AG04449 (cell line): ENCODE measurements at regions not wholly inside any gene's neighbourhood (a gene's known extent, or its start where the extent isn't known, plus 50 kb on each side); places are given as distances from the start of the nearest gene placed in this dataset.

Experiments used
- CTCF ChIA-PET: fragments of 350-600 bp; formaldehyde crosslinking; extraction: SDS; loops from one replicate; lab custom pipeline; 2021; ENCODE audit warnings: antibody characterized with exemption; lab: Yijun Ruan, JAX
- POLR2A ChIA-PET: fragments of 400-600, 350-600 bp; formaldehyde crosslinking; extraction: SDS; loops from one replicate; lab custom pipeline; 2020; ENCODE audit warnings: antibody characterized with exemption, inconsistent platforms; lab: Yijun Ruan, JAX
- DNase-seq: peaks from one replicate; pipeline ENCODE4 v3.0.0-alpha.2; 2010; ENCODE audit warnings: low read depth, low spot score
- H3K4me3 ChIP-seq: 2 replicates; pipeline ENCODE4 v1.5.1; 2011; ENCODE audit warnings: low read depth, mild to moderate bottlenecking, control low read depth, low read length
- TF ChIP-seq, protein P1 (sequence below): IDR thresholded peaks from one replicate; pipeline ENCODE4 v1.5.1; 2011; ENCODE audit warnings: mild to moderate bottlenecking, moderate library complexity, low read length, control low read depth, inconsistent platforms; ENCODE audit not compliant: insufficient read depth; ENCODE audit errors: missing control alignments

DNA sequence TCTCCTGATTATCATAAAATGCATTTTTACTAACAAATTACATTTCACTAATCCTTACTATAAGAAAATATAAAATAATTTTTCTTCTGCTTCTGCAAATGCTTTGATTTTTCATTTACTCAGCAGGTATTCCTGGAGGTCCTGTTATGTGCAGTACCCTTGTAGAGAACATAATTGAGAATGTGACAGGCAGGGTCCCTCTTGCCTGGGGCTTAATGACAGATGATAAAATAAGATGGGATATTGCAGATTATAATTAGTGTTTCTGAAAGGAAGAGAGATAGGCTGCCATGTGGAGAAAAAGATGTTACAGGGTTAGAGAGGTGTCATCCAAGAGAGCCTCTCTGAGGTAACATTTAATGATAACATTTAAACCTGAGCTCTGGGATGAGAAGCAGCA, 128.9 kb downstream of the MAD2L1 start:
- POLR2A ChIA-PET = no interaction called here
- no peak for DNase-seq
- H3K4me3 ChIP-seq = no peak overlapping the region
- CTCF ChIA-PET = interaction anchor here (1.3 kb wide), 1 partner anchor 309 kb away, joined by 4 read pairs; the partner anchor contains the start of gene PDE5A
- TF ChIP-seq, protein P1, sequence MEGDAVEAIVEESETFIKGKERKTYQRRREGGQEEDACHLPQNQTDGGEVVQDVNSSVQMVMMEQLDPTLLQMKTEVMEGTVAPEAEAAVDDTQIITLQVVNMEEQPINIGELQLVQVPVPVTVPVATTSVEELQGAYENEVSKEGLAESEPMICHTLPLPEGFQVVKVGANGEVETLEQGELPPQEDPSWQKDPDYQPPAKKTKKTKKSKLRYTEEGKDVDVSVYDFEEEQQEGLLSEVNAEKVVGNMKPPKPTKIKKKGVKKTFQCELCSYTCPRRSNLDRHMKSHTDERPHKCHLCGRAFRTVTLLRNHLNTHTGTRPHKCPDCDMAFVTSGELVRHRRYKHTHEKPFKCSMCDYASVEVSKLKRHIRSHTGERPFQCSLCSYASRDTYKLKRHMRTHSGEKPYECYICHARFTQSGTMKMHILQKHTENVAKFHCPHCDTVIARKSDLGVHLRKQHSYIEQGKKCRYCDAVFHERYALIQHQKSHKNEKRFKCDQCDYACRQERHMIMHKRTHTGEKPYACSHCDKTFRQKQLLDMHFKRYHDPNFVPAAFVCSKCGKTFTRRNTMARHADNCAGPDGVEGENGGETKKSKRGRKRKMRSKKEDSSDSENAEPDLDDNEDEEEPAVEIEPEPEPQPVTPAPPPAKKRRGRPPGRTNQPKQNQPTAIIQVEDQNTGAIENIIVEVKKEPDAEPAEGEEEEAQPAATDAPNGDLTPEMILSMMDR = no peak

DNA sequence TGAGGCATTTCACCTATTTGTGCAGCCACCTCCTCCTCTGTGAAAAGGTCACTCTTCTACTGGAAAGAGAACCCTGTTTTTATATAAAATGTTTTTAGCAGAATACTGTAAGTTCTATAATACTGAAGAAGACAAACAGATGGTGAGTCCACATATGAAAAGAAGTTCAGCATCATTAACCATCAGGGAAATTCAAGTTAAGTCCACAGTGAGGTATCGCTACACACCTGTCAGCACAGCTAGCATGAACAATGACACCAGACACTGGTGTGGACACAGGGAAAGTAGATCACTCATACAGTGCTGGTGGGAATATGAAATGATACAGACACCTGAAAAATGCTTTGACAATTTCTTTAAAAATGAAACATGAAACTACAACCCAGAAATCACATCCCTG, 133.0 kb downstream of the MAD2L1 start:
- H3K4me3 ChIP-seq = no peak overlapping the region
- POLR2A ChIA-PET = no interaction called here
- no peak for DNase-seq
- TF ChIP-seq, protein P1 = no peak
- CTCF ChIA-PET = no interaction called here

DNA sequence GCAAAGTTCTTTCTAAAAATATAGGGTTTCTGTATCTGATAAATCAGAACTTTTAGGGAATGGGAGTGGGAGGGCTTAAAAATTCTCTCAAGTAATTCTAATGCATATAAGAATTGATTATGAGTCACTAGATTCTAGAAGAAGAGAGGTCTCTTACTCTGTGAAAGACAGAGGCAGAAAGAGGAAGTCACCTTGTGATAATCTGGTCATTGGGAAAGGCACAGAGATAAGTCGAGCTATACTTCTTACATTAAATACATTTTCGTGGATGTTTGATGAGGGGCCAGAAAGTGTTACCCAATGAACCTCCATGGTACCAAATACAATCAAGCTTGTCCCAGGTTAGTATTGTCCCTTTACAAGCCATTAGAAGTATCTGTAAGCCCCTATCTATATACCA, 134.4 kb downstream of the MAD2L1 start:
- CTCF ChIA-PET = no interaction called here
- DNase-seq = no peak
- POLR2A ChIA-PET = no interaction called here
- H3K4me3 ChIP-seq = no peak overlapping the region
- TF ChIP-seq, protein P1 = no peak

DNA sequence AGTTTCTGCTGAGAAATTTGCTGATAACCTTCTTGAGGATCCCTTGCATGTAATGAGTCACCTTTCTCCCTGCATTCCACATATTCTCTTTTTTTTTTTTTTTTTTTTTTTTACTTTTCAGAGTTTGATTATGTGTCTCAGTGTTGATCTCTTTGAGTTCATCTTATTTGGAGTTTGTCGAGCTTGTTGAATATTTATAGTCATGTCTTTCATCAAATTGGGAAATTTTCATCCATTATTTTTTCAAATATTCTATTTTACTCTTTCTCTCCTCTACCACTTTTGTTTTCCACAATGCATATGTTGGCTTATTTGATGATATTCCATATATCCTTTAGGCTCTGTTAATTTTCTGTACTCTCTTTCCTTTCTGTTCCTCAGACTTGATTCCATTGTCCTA, 136.1 kb downstream of the MAD2L1 start:
- TF ChIP-seq, protein P1 = no peak
- ChIA-PET CTCF (no interaction called here), POLR2A (no interaction called here)
- DNase-seq = no peak
- no peak overlapping the region for H3K4me3 ChIP-seq

DNA sequence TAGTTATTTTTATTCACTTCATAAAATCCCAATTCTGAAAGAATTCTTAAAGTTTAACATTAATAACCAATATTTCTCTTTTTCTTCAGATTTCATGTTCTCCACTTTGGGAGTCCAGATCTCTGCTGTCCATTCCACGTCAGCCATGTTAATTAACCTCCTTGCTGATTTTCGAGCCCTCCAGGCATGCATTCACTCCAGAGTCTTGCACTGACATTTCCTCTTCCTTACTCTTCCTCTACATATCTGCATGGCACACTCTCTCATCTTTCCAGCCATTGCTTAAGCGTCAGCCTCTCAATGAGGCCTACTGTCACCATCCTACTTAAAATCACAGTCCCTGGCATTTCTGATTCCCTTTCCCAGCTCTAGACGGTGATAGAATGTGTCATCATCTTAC, 144.8 kb downstream of the MAD2L1 start:
- H3K4me3 ChIP-seq = no peak overlapping the region
- ChIA-PET CTCF (no interaction called here), POLR2A (no interaction called here)
- DNase-seq = no peak
- TF ChIP-seq, protein P1 = no peak

DNA sequence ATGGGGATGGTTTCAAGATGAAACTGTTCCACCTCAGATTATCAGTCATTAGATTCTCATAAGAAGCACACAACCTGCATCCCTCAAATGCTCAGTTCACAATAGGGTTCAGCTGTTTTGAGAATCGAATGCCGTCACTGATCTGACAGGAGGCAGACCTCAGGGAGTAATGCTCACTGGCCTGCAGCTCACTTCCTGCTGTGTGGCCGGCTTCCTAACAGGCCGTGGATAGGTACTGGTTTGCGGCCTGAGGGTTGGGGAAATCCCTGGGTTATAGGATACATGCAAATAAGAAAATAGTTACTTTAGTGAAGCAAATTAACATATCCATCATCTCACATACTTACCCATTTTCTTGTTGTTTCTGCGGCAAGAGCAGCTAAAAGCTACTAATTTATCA, 160.4 kb downstream of the MAD2L1 start:
- POLR2A ChIA-PET = no interaction called here
- TF ChIP-seq, protein P1 = no peak
- no peak for DNase-seq
- no peak overlapping the region for H3K4me3 ChIP-seq
- CTCF ChIA-PET = no interaction called here
